GM19438 (cell line): ENCODE measurements at regions not wholly inside any gene's neighbourhood (a gene's known extent, or its start where the extent isn't known, plus 50 kb on each side); places are given as distances from the start of the nearest gene placed in this dataset.

ENCODE experiments used
- ATAC-seq: cut with Tn5 transposase; IDR thresholded peaks from one replicate; pipeline ENCODE4 v1.9.1; 2021; ENCODE audit warnings: low read depth; ENCODE audit not compliant: unreplicated experiment

DNA sequence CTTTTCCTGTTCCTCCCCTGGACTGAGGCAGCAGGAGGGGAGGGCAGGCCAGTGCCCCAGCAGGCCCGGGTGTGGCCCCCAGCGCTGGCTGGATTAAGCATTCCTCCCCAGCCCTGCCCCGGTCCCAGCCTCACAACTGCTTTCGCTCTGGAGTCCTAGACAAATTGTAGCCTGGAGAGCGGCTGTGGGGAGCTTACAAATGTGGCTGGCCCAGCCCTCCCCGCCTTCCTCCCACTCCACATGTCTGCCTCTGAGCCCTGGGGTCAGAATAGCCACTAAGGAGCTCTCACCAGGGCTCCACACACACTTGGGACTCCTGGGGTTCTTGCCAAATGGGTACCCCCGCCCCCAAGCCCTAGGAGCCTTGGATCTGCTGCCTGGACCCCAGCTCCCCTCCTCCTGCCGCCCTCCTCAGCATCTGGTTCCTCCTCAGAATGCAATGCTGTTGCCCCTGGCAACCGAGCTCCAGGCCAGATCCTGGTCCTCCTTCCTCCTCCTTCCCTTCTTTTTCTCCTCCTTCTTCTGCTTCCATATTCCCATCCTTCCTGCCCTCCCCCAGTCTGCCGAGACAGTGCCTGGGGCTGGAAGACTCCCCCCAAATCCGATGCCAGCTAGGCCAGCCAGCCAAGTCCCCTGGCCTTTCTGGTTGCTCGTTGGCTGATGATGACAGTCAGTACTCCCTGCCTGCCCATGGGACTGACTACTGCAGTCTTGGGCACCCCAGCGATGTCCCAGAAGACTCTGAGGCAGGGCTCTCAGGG is 91.1 kb downstream of the LINGO1 start:
- no peak for ATAC-seq

DNA sequence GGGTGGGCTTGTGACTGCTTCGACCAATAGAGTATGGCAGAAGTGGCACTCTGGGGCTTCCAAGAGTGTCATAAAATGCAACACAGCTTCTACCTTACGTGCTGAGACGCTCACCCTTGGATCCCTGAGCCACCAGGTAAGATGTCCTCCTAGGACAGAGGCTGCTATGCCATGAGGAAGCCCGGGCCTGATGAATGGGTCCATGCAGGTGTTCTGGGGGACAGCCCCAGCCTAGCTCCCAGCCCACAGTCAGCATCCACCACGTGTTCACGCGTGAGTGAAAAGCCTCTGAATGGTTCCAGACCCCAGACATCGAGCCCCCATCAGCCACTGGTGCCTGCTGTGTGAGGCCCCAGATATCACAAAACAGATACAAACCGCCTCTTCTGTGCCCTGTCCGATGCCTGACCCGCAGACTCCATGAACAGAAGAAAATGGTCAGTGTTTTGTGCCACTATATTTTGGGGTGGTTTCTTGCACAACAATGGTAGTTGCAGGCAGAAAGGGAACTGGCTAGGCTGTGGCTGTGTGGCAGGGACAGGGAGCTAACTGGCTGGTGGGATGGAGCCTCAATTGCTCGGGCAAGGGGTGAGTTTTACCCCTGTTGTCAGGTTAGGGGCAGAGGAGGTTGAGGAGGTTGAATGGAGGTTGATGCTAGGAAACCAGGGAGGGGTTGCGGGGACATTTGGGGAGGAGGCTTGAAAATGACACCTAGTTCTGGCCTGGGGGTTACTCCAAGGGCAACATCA is 92.2 kb downstream of the LINGO1 start:
- ATAC-seq: no peak

DNA sequence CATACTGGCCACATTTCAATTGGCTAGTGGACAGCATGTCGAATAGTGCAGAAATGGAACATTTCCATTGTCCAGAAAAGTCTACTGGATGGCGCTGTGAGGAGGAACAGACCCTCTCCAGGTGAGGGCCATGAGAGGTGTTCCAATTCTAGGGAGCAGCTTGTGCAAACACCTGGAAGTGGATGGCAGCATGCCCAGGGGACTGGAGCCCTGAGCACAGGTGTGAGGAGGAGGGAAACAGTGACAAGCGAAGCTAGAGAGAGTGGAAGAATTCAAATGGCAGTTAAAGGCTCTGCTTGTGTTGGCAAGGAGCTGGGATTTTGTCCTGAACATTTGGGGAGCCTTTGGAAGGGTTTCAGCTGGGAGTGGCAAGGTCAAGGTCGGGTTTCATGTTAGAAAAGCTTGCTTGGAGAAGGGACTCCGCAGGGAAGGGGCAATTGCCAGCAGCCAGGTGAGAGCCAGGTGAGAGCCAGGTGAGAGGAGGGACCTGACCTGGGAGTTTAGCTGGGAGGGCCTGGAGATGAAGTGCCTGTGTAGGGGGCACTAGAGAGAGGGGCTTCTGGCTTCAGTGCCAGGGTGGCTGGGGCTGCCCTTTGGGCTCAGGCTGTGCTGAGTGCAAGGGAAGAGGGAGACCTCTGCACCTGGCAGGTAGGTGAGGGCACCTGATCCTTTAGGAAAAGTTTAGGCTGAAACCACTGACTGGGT is 93.8 kb downstream of the LINGO1 start:
- ATAC-seq: no peak

DNA sequence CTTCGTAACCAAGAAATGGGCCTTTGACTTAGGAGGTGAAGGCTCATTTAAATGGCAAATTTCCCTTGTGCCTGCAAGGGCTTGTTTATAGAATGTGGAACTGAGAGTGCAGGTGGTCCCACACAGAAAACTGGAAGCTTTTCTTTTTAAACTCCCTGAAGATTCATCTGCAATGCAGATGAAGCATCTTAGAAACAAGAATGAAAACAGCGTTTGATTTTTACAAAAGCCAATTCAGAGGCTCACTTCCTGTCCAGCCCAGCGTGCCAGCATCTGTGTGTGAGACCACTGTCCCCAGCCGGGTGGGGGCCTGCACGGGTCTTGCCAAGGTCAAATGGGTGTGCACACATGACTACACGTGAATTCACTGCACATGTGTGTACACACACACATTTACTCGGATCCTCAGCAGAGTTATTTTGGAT is 94.7 kb downstream of the LINGO1 start:
- ATAC-seq: peak; percentile 65

DNA sequence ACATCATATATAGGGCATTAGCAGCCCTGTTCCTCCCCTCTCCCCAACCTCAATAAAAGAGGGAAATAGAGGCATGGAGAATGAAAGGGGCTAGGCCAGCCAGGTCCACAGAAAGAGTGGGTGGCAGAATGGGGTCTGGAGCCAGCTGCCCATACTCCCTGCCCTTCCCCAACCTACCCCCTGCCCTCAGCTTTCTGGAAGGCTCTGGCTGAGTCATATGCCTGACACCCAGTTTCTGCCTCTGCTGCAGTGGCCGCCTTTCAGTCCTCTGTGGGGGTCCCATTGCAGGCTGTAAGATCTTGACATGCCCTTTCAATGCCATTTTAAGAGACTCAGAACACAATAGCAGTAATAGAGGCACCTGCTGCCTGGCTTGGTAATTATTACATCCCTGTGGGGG is 95.7 kb downstream of the LINGO1 start:
- no peak for ATAC-seq

DNA sequence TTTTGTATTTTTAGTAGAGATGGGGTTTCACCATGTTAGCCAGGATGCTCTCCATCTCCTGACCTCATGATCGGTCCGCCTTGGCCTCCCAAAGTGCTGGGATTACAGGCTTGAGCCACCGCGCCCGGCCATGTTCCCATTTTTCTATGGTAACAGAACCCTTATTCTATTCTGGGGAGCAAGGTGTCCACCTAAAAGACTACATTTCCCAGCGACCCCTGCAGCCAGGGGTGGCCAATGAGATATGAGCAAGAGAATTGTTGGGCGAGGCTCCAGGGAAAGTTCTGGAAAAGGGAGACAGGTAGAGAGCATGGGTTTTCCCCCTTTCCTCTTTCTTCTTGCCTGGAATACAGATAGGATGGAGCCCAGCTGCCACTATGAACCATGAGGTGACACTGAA is 96.9 kb downstream of the LINGO1 start:
- no peak for ATAC-seq
